ENCODE measurements at regions not wholly inside any gene's neighbourhood (a gene's known extent, or its start where the extent isn't known, plus 50 kb on each side); places are given as distances from the start of the nearest gene placed in this dataset.
"Not testable (repeated sequence)": the region's sequence is repeated elsewhere in the genome, so short reads cannot be mapped to it uniquely, and the experiment has no call there.

GRCh38 chr1:157231846-157232525 is 93.8 kb upstream of the ETV3 start:
- intact Hi-C loops (cut with micrococcal nuclease), result loop anchor here (1.0 kb wide), 1 partner anchor 19 kb away; no protein-coding TSS in a partner anchor

- intact Hi-C loops (cut with micrococcal nuclease), result no loop called here
Observed at GRCh38 chr1:157230500-157230899, 92.3 kb upstream of the ETV3 start.

GRCh38 chr1:157227700-157228099 is 89.5 kb upstream of the ETV3 start:
- intact Hi-C loops (cut with micrococcal nuclease), result no loop called here

GRCh38 chr1:157226739-157227138 is 88.5 kb upstream of the ETV3 start:
- intact Hi-C loops (cut with micrococcal nuclease), result no loop called here

GRCh38 chr1:157219600-157219999 is 81.4 kb upstream of the ETV3 start:
- intact Hi-C loops (cut with micrococcal nuclease), result no loop called here

- intact Hi-C loops (cut with micrococcal nuclease), result no loop called here
Observed at GRCh38 chr1:157219182-157219581, 81.0 kb upstream of the ETV3 start.

GRCh38 chr1:157218671-157219070 is 80.5 kb upstream of the ETV3 start:
- intact Hi-C loops (cut with micrococcal nuclease), result no loop called here

- intact Hi-C loops (cut with micrococcal nuclease), result no loop called here
Observed at GRCh38 chr1:157217486-157217885, 79.3 kb upstream of the ETV3 start.

- intact Hi-C loops (cut with micrococcal nuclease), result loop anchor here (1.0 kb wide), 1 partner anchor 17 kb away; no protein-coding TSS in a partner anchor
Observed at GRCh38 chr1:157213836-157214235, 75.6 kb upstream of the ETV3 start.

- intact Hi-C loops (cut with micrococcal nuclease), result no loop called here
Observed at GRCh38 chr1:157209514-157209913, 71.3 kb upstream of the ETV3 start.

GRCh38 chr1:157205982-157206381 is 67.8 kb upstream of the ETV3 start:
- intact Hi-C loops (cut with micrococcal nuclease), result not testable (repeated sequence)

GRCh38 chr1:157203166-157203565 is 65.0 kb upstream of the ETV3 start:
- intact Hi-C loops (cut with micrococcal nuclease), result no loop called here

GRCh38 chr1:157202331-157202730 is 64.1 kb upstream of the ETV3 start:
- intact Hi-C loops (cut with micrococcal nuclease), result no loop called here

GRCh38 chr1:157201767-157202166 is 63.6 kb upstream of the ETV3 start:
- intact Hi-C loops (cut with micrococcal nuclease), result no loop called here

GRCh38 chr1:157200451-157200850 is 62.3 kb upstream of the ETV3 start:
- intact Hi-C loops (cut with micrococcal nuclease), result no loop called here

GRCh38 chr1:157199421-157199755 is 61.2 kb upstream of the ETV3 start:
- intact Hi-C loops (cut with micrococcal nuclease), result no loop called here

GRCh38 chr1:157198619-157199420 is 60.6 kb upstream of the ETV3 start:
- intact Hi-C loops (cut with micrococcal nuclease), result no loop called here

- intact Hi-C loops (cut with micrococcal nuclease), result no loop called here
Observed at GRCh38 chr1:157197906-157198435, 59.8 kb upstream of the ETV3 start.

GRCh38 chr1:157196670-157197456 is 58.7 kb upstream of the ETV3 start:
- intact Hi-C loops (cut with micrococcal nuclease), result not testable (repeated sequence)

GRCh38 chr1:157196245-157196543 is 58.0 kb upstream of the ETV3 start:
- intact Hi-C loops (cut with micrococcal nuclease), result no loop called here

- intact Hi-C loops (cut with micrococcal nuclease), result loop anchor here (2.0 kb wide), 1 partner anchor 293 kb away; no protein-coding TSS in a partner anchor
Observed at GRCh38 chr1:157195521-157196244, 57.5 kb upstream of the ETV3 start.
